Ishikawa (cell line): ENCODE measurements at regions not wholly inside any gene's neighbourhood (a gene's known extent, or its start where the extent isn't known, plus 50 kb on each side); places are given as distances from the start of the nearest gene placed in this dataset.

ENCODE experiments used
- TCF12 ChIP-seq: IDR thresholded peaks from 2 replicates; pipeline ENCODE4 v1.6.1; 2012; ENCODE audit warnings: low read depth
- YY1 ChIP-seq: IDR thresholded peaks from 2 replicates; pipeline ENCODE4 v1.6.1; 2012; ENCODE audit warnings: low read depth

DNA sequence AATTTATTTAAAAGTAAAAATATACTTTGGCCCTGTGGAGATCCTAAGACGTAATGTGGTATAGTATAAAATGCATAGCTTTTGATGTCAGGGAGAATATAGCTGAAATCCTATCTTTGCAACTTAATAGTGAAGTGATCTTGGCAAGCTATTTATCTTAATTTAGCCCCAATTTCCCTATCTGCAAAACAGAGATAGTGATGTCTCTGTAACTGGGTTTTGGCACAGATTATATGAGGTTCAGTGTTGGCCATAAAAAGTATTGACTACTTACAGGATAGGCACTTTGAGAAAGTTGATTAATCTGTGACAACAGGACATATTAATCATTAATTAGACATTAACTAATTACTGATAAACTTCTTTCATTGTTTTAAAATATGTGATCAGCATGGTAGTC lies 89.2 kb downstream of the ISL1 start:
- TF ChIP-seq YY1, result no peak
- no peak for TF ChIP-seq TCF12
